ENCODE measurements at regions not wholly inside any gene's neighbourhood (a gene's known extent, or its start where the extent isn't known, plus 50 kb on each side); places are given as distances from the start of the nearest gene placed in this dataset.

DNA sequence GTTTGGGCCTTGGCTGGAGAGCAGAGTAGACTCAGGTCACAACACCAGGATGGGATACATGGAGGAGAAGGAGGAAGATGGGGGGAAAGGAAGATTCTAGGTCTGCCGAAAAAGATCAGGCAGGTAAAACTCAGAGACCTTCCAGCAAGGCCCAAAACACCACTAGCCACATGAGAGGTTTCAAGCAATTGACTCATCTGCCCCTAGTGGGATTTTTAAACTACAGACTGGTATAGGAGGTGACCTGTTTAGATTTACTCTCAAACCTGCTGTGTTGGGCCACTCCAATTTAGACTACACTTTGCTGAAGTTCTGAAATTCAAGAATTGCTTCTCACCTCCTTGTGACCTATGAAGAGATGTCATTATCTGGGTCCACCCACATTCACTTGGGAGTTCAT is 236.9 kb upstream of the SASH1 start:
- DNase-seq (ENCODE audit: low spot score), result no peak

DNA sequence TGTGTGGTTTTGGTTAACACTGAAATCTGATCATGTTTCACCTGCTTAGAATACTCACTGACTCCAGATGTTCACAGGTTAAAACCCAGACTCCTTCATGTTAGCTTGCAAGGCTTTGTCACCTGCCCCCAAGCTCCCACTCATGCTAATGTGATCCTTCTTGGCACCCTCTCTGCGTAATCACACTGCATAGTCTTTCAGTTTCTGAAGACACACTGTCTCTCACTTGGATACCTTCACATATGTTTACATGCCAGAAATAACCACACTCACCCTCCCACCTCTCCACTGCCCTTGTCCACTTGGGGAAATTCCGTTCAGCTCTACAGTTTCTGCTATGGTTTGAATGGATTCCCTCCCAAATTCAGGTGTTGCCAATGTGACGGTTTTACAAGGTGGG is 234.7 kb upstream of the SASH1 start:
- DNase-seq (ENCODE audit: low spot score), result no peak

DNA sequence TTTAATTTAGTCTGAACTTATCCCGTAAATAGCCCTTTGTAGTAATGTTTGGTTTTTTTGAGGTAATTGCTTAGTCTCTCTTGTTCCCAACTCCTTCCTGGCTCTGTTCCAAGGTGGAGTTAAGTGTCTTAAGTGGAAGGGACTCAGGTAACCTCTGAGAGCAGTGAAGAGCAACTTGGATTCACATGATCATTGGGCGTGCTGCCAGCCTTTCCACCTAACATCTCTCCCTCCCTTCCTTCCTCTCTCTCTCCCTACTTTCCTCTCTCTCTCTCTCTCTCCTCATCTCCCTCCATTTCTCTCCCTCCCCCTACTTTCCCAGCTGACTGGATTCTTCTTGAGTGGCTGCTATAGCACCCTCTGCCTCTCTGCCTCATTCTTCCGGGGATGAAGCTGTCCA is 232.9 kb upstream of the SASH1 start:
- no peak for DNase-seq (ENCODE audit: low spot score)

DNA sequence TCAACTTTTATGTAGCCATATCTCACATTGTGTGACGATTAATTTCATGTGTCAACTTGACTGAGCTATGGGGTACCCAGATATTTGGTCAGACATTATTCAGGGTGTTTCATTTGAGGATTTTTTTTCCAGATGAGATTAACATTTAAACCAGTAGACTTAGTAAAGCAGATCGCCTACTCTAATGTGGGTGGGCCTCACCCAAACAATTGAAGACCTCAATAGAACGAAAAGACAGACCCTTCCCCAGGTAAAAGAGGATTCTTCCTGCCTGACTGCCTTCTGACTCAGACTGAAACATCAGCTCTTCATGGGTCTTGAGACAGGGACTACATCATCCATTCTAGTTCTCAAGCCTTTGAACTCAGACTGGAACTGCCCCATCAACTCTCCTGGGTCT is 231.7 kb upstream of the SASH1 start:
- no peak for DNase-seq (ENCODE audit: low spot score)

DNA sequence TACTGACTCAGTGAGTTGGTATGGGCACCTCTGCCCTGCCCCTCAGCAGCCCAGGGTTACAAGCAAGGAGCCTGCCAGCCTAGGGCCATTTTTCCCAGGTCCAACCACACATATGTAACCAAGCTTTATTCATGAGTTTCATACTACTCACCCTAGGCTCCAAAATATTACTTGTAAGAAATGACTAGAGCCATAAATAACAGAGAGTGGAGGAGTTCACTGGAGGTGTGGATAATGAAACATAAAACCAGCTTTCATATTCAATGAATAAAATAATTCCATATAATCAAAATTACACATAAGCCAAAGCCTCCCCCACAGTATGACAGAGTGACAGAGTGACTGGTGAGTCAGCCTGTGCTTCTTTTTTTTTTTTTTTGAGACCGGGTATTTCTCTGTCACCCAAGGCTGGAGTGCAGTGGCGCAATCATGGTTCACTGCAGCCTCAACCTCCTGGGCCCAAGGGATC is 229.8 kb upstream of the SASH1 start:
- DNase-seq (ENCODE audit: low spot score), result no peak

DNA sequence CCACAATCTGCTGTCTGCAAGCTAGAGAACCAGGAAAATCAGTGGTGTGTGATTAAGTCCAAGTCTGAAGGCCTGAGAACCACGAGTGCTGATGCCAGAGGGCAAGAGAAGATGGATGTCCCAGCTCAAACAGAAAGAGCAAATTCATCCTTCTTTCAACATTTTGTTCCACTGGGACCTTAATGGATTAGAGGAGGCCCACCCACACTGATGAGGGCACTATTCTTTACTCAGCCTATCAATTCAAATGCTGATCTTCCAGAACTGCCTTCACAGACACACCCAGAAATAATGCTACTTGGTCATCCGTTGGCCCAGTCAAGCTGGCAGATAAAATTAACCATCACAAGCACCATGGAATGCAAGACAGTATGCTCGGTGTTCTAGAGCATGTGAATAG is 226.6 kb upstream of the SASH1 start:
- no peak for DNase-seq (ENCODE audit: low spot score)

DNA sequence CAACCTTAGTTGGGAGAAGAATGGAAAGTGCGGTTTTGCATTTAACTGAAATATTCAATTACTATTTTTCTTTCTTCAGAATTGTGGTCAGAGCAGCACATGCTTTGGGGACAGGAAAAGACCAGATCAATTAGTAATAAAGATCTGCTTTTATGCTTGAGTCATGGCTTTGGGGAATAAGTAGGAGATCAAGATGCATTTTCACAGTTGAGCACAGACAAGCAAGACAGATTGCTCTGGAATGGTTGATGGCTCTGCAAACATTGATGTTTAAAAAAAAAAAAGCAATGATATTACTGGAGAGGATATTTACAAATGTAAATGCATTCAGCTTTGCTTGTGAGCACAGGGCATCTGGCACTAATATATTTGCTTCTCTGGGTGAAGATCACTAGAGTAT is 224.4 kb upstream of the SASH1 start:
- DNase-seq (ENCODE audit: low spot score), result no peak

DNA sequence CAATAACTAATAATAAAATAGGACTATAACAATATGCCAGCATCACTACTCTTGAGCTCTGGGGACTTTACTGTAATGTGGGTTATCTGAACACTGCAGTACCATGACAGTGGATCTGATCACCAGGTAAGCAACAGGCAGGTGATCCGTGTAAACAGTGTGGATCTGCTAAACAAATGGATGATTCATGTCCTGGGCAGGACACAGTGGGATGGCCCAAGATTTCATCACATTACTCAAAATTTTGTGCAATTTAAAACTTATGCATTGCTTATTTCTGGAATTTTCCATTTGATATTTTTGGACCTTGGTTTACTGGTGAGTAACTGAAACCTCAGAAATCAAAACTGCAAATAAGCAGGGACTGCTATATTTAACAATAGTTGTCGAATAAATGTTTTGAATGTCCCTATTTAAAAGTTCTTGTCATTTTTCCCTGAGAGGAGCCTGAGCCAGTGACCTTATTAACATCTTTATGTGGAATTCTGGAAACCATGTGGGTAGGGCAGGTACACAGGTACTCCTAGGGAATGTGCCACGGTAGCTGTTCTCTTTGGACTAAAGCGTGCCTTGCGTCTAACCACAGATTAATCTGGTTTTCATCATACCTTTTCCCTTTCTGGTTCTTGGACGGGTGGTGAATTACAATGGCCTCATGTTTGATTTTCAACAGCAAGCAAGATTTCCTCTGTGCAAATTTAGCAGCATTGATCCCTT is 214.5 kb upstream of the SASH1 start:
- no peak for DNase-seq (ENCODE audit: low spot score)

DNA sequence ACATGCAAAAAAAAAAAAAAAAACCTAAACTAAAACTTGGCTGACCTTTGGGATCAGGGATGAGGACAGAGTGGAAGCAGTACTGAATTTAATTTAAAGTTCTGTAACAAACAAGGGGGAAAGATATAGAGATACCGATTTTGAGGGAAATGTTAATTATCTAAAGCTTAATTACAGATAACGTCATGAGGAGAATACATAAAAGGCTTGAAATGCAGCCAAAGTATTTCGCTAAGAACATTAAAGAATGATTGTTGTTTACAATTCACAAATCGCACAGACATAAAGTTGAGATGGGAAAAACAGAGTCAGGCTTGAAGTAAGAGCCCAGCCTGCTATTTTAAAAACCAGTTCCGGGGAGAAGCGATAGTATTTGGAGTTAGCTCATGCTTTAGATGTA is 208.0 kb upstream of the SASH1 start:
- DNase-seq (ENCODE audit: low spot score), result no peak

DNA sequence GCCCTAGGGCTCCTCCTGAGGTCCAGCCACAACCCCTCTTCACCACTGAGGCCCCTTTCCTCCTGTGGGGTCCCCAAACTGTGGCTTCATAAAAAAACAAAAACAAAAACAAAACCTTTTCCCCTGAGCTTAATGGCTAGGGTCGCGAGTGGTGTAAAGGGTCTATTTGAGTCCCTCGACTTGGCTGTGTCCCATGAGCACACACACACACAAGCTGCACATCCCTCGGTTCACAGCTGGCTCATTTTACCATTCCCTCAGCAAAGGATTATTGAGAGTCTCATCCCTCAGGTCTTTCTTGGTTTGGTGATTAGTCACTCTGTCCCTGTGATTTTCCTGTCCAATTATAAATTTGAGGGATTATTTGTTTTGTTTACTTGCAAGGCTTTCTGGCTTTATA is 206.1 kb upstream of the SASH1 start:
- no peak for DNase-seq (ENCODE audit: low spot score)

DNA sequence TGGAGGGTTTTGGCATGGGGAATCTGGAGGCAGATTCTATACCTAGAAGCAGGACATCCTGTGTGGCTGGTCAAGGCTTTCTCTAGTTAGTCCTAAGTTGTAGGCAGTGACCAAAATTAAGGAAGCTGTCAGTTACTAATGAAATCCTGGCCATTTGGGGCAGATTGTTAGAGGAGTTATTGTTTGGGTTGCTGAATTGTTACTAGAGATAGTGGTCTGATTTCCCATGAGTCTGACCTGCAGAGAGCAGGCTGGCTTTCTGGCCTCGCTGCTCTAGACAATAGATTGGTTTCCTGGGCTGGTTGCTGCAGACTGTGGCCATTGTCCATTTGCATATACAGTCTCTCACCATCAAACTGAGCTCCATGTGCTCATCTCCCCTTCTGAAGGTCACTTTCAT is 205.0 kb upstream of the SASH1 start:
- no peak for DNase-seq (ENCODE audit: low spot score)

DNA sequence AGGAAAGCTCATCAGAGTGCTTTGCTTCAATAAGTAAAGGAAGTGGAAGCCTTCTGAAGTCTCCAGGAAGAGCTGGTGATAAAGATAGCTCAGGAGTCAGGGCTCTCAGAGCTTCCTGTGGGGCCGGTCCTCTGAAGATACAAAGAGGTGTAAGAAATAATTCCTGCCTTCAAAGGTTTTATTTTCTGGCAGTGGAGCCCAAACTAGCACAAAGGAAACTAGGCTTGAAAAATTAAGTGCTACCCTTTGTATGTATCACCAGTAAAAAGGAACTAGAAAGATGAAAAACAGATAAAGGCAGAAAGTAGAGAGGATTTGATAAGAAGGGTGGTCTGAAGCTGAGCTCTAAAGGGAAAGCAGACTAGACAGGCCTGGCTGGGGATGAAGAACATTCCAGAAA is 204.1 kb upstream of the SASH1 start:
- no peak for DNase-seq (ENCODE audit: low spot score)

DNA sequence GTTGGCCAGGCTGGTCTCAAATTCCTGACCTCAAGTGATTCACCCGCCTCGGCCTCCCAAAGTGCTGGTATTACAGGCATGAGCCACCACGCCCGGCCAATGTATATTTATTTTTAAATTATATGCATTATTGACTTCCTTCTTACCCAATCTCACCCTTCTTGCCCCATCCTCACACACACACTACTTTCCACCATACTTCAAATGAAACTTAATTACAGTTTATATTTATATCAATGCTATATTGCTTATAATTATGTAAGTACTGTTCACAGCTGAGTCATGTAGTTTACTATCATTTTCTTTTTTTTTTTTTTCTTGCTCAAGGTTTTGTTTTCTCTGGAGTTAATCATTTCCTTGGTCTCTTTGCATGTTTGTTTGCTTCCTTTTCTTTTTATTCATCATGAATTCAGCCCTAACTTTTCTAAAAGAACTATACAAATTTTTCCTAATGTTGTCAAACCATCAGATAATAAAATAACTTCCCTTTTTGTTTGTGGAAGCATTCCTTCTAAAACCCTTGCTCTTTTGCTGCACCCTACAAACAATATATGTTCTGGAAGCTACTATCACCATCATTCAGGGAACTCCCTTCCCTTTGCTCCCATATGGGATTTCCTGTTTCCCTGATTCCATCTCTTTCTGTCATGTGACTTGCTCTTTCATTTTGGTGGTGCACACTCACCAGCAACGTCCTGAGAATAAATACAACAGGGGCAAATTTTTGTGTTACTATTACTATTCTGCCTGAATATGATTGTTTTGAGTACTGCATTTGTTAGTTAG is 201.7 kb upstream of the SASH1 start:
- no peak for DNase-seq (ENCODE audit: low spot score)

DNA sequence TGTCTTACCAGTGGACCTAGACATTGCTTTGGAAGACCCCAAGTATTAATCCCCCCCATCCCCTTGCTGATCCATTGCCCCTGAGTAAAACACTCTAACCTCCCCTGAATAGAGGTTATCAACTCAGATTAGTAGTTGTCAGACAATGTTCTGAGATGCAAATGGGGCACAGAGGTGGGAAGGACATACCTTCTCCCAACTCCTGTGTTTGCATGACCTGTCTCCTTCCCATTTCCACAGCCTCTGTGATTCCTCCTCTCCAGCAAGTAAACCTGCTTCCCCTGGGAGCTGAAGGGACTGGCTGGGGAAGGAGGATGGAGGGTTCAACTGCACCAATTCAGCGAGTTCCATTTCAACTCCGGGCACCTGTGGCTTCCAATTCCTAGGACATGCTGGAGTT is 199.8 kb upstream of the SASH1 start:
- no peak for DNase-seq (ENCODE audit: low spot score)

DNA sequence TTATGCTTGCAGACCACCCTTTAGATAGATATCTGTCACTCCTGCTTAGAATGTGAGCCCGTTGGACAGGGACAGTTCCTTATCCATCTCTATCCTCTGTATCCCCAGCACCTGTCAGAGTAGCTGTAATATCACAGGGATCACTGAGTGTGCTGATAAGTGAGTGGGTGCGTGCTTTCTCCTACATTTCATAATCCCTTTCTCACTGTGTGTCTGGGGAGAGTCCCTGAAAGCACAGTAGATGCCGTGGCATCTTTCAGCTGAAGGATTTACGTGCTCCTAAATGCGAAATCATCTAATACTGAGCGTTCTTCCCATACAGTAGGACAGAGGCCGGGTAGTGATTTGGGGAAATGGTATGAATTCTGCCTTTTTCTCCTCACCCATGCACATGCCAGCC is 198.9 kb upstream of the SASH1 start:
- no peak for DNase-seq (ENCODE audit: low spot score)

DNA sequence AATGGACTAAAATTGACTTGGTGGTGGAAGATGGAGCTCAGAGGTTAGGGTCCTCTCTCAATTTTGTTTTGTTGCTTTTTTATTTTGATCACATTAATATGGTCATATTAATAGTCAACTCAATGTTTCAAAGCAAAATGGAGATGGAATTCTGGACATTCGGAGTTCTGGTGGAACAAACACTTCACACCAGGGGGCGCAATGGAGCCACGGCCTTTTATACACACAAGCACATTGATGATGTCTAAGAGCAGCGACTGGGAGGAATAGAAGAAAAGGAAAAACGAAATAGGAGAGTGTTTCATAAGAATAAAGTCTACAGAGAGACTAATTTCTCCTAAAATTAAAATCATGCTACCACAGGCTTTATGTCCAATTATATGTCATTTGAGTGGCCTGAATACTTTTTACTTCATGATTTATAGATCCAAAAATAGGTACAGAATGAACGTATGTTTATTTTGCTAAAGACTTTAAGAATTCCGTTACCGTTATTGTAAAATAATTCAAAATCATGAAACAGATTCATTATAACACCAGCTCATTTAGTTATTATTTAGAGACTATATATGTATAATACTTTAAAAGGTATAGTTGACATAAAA is 197.6 kb upstream of the SASH1 start:
- DNase-seq (ENCODE audit: low spot score), result peak; percentile 45

DNA sequence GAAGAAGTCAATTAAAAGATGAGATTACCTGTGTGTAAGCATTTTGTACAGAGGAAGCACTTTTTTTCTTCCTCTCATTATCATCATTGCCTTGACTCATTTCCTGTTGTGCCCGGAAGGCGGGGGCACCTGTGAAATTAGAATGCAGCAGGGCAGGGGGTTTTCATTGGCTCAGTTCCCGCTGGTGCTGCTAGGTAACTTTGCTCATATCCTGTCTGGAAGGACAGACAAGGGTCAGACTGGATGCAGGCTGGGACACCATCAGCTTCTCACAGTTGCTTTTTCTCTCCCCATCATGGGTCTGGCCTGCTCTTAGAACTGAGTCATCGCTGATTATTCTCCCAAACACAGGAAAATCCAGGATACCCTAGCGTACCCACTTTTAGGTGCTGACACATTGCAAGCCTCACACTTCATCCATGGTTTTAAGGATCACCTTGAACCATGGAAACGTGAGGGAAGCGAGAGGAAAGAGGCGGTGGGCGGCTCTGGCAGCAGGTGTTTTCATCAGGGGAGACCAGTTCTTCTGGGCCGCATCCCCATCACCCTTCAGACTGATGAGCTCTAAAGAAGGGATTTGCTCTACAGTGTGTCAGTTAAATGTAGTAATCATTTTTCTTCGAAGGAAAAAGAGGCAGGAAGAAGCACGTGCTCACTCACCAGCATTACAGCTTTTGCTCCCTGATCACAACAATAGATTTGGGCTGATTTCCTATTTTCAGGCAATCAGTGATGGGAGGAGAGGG is 195.7 kb upstream of the SASH1 start:
- peak; percentile 36 for DNase-seq (ENCODE audit: low spot score)

DNA sequence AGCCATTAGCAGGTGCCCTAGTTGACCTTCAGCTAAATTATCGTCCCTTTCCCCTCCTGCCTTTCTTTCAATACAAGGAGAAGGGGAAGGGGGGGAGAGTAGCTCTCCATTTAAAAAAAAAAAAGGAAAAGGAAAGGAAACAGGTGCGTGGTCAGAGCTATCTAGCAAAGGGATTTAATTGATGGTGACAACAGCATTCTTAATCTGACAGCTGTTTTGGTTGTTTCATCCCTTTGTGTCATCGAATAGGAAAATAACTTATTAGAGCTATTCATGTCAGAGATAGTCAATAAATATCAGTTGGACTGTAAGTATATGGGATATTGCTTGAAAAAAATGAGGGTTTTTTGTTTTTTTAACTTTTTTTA is 195.2 kb upstream of the SASH1 start:
- no peak for DNase-seq (ENCODE audit: low spot score)

DNA sequence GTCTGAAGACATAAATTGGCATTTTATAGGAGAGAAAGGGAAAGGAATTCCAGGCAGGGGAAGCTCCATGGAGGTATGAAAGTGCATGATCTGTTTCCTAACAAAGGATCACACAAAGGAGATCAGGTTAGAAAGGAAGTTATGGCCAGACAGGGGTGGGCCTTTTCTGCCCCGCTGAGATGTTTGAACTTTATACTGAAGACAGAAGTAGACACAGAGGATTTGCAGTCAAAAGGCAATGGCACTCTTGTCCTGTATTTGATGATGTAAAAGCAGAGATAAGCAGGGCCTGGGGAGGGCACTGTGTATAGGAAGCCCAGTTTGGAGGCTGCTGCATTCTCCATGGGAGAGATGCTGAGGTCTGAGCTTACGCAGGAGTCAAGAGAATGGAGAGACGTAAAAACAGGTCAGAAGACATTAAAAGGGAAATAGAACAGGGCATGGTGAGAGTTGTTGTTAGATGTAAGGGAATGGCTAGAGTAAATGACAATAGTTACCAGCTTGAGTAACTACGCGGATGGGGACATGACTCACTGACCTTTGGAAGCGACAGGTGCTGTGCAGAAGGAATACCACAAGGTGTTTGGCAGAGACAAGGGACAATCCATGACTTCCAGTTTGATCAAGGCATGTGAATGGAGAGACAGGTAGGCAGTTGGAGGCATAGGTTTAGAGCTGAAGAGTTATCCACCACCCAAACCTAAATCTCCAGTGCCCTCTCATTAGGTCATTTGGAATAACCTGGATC is 190.6 kb upstream of the SASH1 start:
- no peak for DNase-seq (ENCODE audit: low spot score)

DNA sequence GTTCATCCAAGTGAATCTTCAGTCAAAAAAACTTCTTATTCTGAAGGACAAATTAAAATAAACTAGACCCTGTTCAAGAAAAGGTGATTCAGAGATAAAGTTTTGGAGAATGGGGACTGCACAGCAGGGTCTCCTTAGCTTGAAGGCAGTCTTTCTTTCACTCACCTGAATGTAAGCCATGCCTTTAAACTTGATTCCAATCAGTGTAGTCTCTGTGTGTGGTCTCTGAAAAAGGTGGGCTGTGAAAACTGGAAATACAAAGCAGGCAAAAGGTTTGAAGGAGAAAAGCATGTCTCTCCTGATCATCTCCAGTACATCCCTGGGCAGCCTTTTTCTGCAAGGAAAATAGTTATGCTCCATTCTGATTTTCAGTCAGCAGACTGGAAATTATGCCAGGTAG is 188.0 kb upstream of the SASH1 start:
- DNase-seq (ENCODE audit: low spot score), result no peak

DNA sequence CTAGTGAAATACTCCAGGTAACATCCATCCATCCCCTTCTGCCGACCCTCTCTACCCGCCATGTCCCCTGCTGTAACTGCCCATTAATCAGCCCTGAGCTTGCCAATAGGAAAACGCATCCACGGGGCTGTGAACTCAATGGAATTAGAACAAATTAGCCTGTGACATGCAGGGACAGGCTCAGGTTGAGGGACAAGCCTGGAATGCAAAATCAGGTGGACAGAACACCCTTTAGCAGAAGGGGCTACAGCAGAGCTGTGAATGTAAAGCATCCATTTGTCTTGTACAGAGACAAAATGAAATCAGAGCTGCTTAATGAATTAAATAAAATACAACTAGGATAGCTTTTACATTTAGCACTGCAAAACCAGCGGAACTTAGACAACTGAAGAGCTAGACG is 187.3 kb upstream of the SASH1 start:
- no peak for DNase-seq (ENCODE audit: low spot score)

DNA sequence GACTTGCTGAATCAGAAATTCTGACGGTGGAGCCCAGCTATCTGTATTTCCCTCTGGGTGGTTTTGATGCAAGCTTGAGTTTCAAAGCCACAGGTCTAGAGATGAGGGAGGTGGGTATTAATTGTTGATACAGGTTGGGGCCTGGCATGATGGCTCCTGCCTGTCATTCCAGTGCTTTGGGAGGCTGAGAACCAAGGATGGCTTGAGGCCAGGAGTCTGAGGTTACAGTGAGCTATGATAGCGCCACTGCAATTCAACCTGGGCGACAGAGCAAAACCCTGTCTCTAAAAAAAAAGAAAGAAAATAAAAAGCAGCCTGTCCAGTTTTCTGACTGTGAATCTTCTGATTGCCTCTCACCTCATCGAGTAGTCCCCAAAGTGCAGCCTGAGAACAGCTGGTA is 184.8 kb upstream of the SASH1 start:
- DNase-seq (ENCODE audit: low spot score), result no peak
